Liver (tissue), 7 donors: ENCODE measurements at regions not wholly inside any gene's neighbourhood (a gene's known extent, or its start where the extent isn't known, plus 50 kb on each side); places are given as distances from the start of the nearest gene placed in this dataset.

Experiments used
- DNase-seq: peaks from one replicate; pipeline ENCODE4 v3.0.0-alpha.2; 2017; ENCODE audit warnings: low spot score
- H3K27ac ChIP-seq, 2 donors: one replicate each; pipeline ENCODE4 v1.7.0; 2013; ENCODE audit warnings: inconsistent platforms in 2 of 2, low read length in 2 of 2, control low read depth in 1 of 2, low read depth in 1 of 2, mild to moderate bottlenecking in 1 of 2
- H3K27me3 ChIP-seq, 4 donors: one replicate each; pipeline versions ENCODE4 v1.6.1 to v1.7.0; 2013; ENCODE audit warnings: low read length in 3 of 4, inconsistent platforms in 1 of 4, mild to moderate bottlenecking in 1 of 4, moderate library complexity in 1 of 4; ENCODE audit not compliant: control insufficient read depth in 4 of 4, insufficient read depth in 4 of 4
- H3K36me3 ChIP-seq, 4 donors: one replicate each; pipeline versions ENCODE4 v1.6.1 to v1.7.0; 2013; ENCODE audit warnings: low read length in 3 of 4, mild to moderate bottlenecking in 3 of 4, low read depth in 1 of 4, moderate library complexity in 1 of 4; ENCODE audit not compliant: control insufficient read depth in 4 of 4, insufficient read depth in 3 of 4
- H3K4me1 ChIP-seq, 4 donors: one replicate each; pipeline versions ENCODE4 v1.6.1 to v1.7.0; 2013; ENCODE audit warnings: low read length in 3 of 4, mild to moderate bottlenecking in 3 of 4, moderate library complexity in 1 of 4; ENCODE audit not compliant: control insufficient read depth in 4 of 4, insufficient read depth in 4 of 4
- H3K4me3 ChIP-seq, 3 donors: one replicate each; pipeline versions ENCODE4 v1.6.1 to v1.7.0; 2013; ENCODE audit warnings: low read length in 3 of 3, control low read depth in 1 of 3, low read depth in 1 of 3, mild to moderate bottlenecking in 1 of 3
- H3K9ac ChIP-seq, 2 donors: one replicate each; pipeline ENCODE4 v1.7.0; 2013; ENCODE audit warnings: low read length in 2 of 2, mild to moderate bottlenecking in 2 of 2, moderate library complexity in 2 of 2, control low read depth in 1 of 2, low read depth in 1 of 2
- H3K9me3 ChIP-seq, 4 donors: one replicate each; pipeline versions ENCODE4 v1.6.1 to v1.7.0; 2013; ENCODE audit warnings: low read length in 3 of 4; ENCODE audit not compliant: control insufficient read depth in 4 of 4
- EGR1 ChIP-seq, 2 donors: IDR thresholded peaks; 2 replicates each; pipeline ENCODE4 v1.6.1; 2016 to 2018; ENCODE audit warnings: antibody characterized with exemption in 2 of 2, low read depth in 2 of 2
- FOXA1 ChIP-seq: IDR thresholded peaks from 2 replicates; pipeline ENCODE4 v1.6.1; 2016; ENCODE audit warnings: antibody characterized with exemption
- FOXA2 ChIP-seq: IDR thresholded peaks from 2 replicates; pipeline ENCODE4 v1.6.1; 2016; ENCODE audit warnings: antibody characterized with exemption
- GABPA ChIP-seq, 2 donors: IDR thresholded peaks in 1 of 2; conservative IDR thresholded peaks in 1 of 2; 2 replicates each; pipeline ENCODE4 v1.6.1; 2016; ENCODE audit warnings: antibody characterized with exemption in 2 of 2, mild to moderate bottlenecking in 1 of 2, moderate library complexity in 1 of 2
- HNF4A ChIP-seq, 2 donors: conservative IDR thresholded peaks; 2 replicates each; pipeline ENCODE4 v1.6.1; 2016; ENCODE audit warnings: antibody characterized with exemption in 2 of 2, mild to moderate bottlenecking in 2 of 2
- HNF4G ChIP-seq: IDR thresholded peaks from 2 replicates; pipeline ENCODE4 v1.6.1; 2016; ENCODE audit warnings: antibody characterized with exemption
- JUND ChIP-seq, 2 donors: IDR thresholded peaks; 2 replicates each; pipeline ENCODE4 v1.6.1; 2016; ENCODE audit warnings: antibody characterized with exemption in 2 of 2
- NR2F2 ChIP-seq: IDR thresholded peaks from 2 replicates; pipeline ENCODE4 v1.6.1; 2016; ENCODE audit warnings: antibody characterized with exemption
- RAD21 ChIP-seq, 2 donors: IDR thresholded peaks; 2 replicates each; pipeline ENCODE4 v1.6.1; 2016; ENCODE audit warnings: antibody characterized with exemption in 2 of 2, mild to moderate bottlenecking in 2 of 2
- RXRA ChIP-seq, 2 donors: IDR thresholded peaks; 2 replicates each; pipeline ENCODE4 v1.6.1; 2017 to 2018; ENCODE audit warnings: antibody characterized with exemption in 2 of 2, mild to moderate bottlenecking in 1 of 2
- SP1 ChIP-seq: IDR thresholded peaks from 2 replicates; pipeline ENCODE4 v1.6.1; 2018; ENCODE audit warnings: antibody characterized with exemption, mild to moderate bottlenecking
- TAF1 ChIP-seq: conservative IDR thresholded peaks from 2 replicates; pipeline ENCODE4 v1.6.1; 2016; ENCODE audit warnings: antibody characterized with exemption, mild to moderate bottlenecking
- YY1 ChIP-seq: IDR thresholded peaks from 2 replicates; pipeline ENCODE4 v1.6.1; 2016; ENCODE audit warnings: antibody characterized with exemption, mild to moderate bottlenecking
- TF ChIP-seq, protein P1 (sequence below): IDR thresholded peaks from 2 replicates; pipeline ENCODE4 v1.6.1; 2016; ENCODE audit warnings: antibody characterized with exemption
- TF ChIP-seq, protein P2 (sequence below): IDR thresholded peaks from 2 replicates; pipeline ENCODE4 v1.6.1; 2016; ENCODE audit warnings: antibody characterized with exemption, mild to moderate bottlenecking
- TF ChIP-seq, protein P3 (sequence below): IDR thresholded peaks from 2 replicates; pipeline ENCODE4 v1.6.1; 2016; ENCODE audit warnings: antibody characterized with exemption
- TF ChIP-seq, protein P4 (sequence below): fragments of 150-350 bp; IDR thresholded peaks from 2 replicates; pipeline ENCODE4 v1.5.1; 2017; ENCODE audit warnings: improper control_type of control experiment, low read depth, low read length; ENCODE audit not compliant: missing input control
- TF ChIP-seq, protein P5 (sequence below): IDR thresholded peaks from 2 replicates; pipeline ENCODE4 v1.6.1; 2016; ENCODE audit warnings: antibody characterized with exemption
- donor health status: healthy.
- donor health status: healthy.
- donor health status: healthy.
- donor health status: healthy.

DNA sequence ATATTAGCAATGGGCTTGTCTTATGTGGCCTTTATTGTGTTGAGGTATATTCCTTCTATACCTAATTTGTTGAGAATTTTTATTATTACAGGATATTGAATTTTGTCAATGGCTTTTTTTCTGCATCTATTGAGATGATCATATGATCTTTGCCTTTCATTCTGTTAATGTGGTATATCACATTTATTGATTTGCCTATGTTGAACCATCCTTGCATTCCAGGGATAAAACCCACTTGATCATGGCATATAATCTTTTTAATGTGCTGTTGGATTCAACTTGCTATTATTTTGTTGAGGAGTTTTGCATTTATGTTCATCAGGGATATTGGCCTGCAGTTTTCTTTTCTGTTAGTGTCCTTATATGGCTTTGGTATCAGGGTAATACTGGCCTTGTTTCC is 91.8 kb upstream of the KLF14 start:
- H3K9me3 ChIP-seq, result peaks cover 0 to 12% (median 6%) of the 10 kb centered on the region in 4 donors
- TF ChIP-seq TAF1 (no peak), SP1 (no peak), JUND (IDR thresholded peaks at IDR 0.05) (no peak), RAD21 (IDR thresholded peaks at IDR 0.05) (no peak), FOXA1 (no peak), GABPA (IDR thresholded peaks at IDR 0.05 in 1 of 2, conservative IDR thresholded peaks at IDR 0.05 in 1 of 2) (no peak), FOXA2 (no peak), RXRA (IDR thresholded peaks at IDR 0.05) (no peak), NR2F2 (no peak), YY1 (no peak), HNF4A (conservative IDR thresholded peaks at IDR 0.05) (no peak), HNF4G (no peak), EGR1 (IDR thresholded peaks at IDR 0.05; ENCODE audit: low read depth in 2 of 2) (no peak)
- TF ChIP-seq, protein P1, sequence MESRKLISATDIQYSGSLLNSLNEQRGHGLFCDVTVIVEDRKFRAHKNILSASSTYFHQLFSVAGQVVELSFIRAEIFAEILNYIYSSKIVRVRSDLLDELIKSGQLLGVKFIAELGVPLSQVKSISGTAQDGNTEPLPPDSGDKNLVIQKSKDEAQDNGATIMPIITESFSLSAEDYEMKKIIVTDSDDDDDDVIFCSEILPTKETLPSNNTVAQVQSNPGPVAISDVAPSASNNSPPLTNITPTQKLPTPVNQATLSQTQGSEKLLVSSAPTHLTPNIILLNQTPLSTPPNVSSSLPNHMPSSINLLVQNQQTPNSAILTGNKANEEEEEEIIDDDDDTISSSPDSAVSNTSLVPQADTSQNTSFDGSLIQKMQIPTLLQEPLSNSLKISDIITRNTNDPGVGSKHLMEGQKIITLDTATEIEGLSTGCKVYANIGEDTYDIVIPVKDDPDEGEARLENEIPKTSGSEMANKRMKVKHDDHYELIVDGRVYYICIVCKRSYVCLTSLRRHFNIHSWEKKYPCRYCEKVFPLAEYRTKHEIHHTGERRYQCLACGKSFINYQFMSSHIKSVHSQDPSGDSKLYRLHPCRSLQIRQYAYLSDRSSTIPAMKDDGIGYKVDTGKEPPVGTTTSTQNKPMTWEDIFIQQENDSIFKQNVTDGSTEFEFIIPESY, result no peak
- TF ChIP-seq, protein P2, sequence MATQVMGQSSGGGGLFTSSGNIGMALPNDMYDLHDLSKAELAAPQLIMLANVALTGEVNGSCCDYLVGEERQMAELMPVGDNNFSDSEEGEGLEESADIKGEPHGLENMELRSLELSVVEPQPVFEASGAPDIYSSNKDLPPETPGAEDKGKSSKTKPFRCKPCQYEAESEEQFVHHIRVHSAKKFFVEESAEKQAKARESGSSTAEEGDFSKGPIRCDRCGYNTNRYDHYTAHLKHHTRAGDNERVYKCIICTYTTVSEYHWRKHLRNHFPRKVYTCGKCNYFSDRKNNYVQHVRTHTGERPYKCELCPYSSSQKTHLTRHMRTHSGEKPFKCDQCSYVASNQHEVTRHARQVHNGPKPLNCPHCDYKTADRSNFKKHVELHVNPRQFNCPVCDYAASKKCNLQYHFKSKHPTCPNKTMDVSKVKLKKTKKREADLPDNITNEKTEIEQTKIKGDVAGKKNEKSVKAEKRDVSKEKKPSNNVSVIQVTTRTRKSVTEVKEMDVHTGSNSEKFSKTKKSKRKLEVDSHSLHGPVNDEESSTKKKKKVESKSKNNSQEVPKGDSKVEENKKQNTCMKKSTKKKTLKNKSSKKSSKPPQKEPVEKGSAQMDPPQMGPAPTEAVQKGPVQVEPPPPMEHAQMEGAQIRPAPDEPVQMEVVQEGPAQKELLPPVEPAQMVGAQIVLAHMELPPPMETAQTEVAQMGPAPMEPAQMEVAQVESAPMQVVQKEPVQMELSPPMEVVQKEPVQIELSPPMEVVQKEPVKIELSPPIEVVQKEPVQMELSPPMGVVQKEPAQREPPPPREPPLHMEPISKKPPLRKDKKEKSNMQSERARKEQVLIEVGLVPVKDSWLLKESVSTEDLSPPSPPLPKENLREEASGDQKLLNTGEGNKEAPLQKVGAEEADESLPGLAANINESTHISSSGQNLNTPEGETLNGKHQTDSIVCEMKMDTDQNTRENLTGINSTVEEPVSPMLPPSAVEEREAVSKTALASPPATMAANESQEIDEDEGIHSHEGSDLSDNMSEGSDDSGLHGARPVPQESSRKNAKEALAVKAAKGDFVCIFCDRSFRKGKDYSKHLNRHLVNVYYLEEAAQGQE, result no peak
- TF ChIP-seq, protein P3, sequence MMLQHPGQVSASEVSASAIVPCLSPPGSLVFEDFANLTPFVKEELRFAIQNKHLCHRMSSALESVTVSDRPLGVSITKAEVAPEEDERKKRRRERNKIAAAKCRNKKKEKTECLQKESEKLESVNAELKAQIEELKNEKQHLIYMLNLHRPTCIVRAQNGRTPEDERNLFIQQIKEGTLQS, result no peak
- TF ChIP-seq, protein P4, sequence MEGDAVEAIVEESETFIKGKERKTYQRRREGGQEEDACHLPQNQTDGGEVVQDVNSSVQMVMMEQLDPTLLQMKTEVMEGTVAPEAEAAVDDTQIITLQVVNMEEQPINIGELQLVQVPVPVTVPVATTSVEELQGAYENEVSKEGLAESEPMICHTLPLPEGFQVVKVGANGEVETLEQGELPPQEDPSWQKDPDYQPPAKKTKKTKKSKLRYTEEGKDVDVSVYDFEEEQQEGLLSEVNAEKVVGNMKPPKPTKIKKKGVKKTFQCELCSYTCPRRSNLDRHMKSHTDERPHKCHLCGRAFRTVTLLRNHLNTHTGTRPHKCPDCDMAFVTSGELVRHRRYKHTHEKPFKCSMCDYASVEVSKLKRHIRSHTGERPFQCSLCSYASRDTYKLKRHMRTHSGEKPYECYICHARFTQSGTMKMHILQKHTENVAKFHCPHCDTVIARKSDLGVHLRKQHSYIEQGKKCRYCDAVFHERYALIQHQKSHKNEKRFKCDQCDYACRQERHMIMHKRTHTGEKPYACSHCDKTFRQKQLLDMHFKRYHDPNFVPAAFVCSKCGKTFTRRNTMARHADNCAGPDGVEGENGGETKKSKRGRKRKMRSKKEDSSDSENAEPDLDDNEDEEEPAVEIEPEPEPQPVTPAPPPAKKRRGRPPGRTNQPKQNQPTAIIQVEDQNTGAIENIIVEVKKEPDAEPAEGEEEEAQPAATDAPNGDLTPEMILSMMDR, result no peak
- TF ChIP-seq, protein P5, sequence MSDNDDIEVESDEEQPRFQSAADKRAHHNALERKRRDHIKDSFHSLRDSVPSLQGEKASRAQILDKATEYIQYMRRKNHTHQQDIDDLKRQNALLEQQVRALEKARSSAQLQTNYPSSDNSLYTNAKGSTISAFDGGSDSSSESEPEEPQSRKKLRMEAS, result no peak

More for the DNA sequence above, 91.8 kb upstream of the KLF14 start:
- H3K27me3 ChIP-seq, result no peaks in the 10 kb centered on the region
- no peak overlapping the region for H3K4me3 ChIP-seq
- H3K4me1 ChIP-seq, result no peaks in the 10 kb centered on the region
- DNase-seq, result no peak
- no peaks in the 10 kb centered on the region for H3K36me3 ChIP-seq
- H3K9ac ChIP-seq, result no peak overlapping the region
- H3K27ac ChIP-seq, result no peak overlapping the region
